ENCODE measurements at regions not wholly inside any gene's neighbourhood (a gene's known extent, or its start where the extent isn't known, plus 50 kb on each side); places are given as distances from the start of the nearest gene placed in this dataset.

DNA sequence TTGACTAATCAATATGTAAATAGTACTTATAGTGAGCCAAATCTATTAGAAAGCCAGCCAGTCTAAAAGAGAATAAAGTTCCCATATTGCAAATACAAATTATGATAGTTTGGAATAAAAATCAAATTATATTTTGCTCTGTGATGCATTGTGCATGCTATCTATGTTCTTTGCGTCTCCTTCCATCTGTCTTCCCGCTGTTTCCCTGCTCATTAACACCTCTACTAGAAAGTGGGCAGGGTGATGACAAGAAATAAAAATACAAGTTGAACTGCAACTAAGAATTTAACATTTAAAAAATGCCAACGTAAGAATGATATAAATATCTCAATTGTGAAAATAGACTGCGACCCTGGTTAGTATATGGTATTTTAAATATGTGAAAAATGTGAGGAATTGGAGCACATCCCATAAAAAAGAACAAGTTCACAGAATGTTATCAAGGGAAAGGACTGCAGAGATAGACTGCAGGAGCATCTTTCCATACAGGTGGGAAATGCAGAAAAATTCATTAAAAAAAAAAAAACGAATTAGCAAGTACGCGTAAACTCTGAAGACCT lies 157.6 kb upstream of the PDE7B start:
- no peak overlapping the region for H3K4me3 ChIP-seq (ENCODE audit: low read depth, poor library complexity, severe bottlenecking)
- 79 to 80% methylated on average over 7 of the region's 7 CpGs for WGBS, 2 donors
- TF ChIP-seq, protein P1, sequence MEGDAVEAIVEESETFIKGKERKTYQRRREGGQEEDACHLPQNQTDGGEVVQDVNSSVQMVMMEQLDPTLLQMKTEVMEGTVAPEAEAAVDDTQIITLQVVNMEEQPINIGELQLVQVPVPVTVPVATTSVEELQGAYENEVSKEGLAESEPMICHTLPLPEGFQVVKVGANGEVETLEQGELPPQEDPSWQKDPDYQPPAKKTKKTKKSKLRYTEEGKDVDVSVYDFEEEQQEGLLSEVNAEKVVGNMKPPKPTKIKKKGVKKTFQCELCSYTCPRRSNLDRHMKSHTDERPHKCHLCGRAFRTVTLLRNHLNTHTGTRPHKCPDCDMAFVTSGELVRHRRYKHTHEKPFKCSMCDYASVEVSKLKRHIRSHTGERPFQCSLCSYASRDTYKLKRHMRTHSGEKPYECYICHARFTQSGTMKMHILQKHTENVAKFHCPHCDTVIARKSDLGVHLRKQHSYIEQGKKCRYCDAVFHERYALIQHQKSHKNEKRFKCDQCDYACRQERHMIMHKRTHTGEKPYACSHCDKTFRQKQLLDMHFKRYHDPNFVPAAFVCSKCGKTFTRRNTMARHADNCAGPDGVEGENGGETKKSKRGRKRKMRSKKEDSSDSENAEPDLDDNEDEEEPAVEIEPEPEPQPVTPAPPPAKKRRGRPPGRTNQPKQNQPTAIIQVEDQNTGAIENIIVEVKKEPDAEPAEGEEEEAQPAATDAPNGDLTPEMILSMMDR (IDR thresholded peaks at IDR 0.05): no peak
- TF ChIP-seq POLR2A (IDR thresholded peaks at IDR 0.05): no peak
- DNase-seq (ENCODE audit: low spot score in 2 of 2): no peak
- intact Hi-C loops (cut with DNase I; ENCODE audit: low total_unique reads): no loop called here

DNA sequence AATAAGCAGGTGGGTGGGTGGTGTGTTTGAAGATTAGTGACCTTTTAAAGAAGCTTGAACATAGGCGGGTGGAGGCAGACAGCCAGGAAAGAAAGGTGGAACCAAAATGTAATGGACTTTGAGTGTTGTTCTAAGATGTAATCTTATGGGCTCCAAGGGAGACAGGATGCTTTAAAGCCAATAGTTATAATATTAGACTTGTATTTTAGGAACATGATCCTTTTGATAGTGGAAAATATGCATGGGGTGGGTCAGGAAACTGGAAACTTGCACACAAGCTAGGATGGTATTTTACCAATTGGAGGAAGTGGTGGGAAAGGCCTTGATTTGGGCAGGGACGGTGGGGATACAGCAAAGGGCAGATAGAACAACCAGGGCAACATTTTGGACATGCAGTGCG lies 151.8 kb upstream of the PDE7B start:
- intact Hi-C loops (cut with DNase I; ENCODE audit: low total_unique reads): no loop called here
- no peak for TF ChIP-seq POLR2A (IDR thresholded peaks at IDR 0.05)
- TF ChIP-seq, protein P1 (IDR thresholded peaks at IDR 0.05): no peak
- no peak for DNase-seq (ENCODE audit: low spot score in 2 of 2)
- 83 to 86% methylated on average over 3 of the region's 3 CpGs for WGBS, 2 donors
- H3K4me3 ChIP-seq (ENCODE audit: low read depth, poor library complexity, severe bottlenecking): no peak overlapping the region

DNA sequence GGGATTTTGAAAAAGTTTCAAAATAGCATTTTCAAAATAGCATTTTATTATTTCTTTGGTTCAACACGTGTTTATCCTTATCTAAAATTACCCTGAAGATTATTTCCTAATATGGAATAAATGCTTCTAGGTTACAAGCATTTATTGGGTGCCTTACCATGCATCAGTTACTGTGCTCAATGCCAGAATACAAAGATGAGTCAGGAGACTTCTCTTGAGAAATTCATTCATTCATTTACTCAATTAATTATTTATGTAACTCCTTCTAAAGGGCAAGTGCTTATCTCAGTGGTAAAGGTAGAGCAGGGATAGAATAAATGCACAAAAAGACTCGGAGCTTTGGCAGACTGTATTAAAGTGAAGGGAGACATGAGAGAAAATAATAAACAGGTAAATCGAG lies 150.1 kb upstream of the PDE7B start:
- 69% methylated on average over 3 of the region's 3 CpGs for WGBS, 2 donors
- no peak for TF ChIP-seq POLR2A (IDR thresholded peaks at IDR 0.05)
- intact Hi-C loops (cut with DNase I; ENCODE audit: low total_unique reads): no loop called here
- DNase-seq (ENCODE audit: low spot score in 2 of 2): no peak
- no peak overlapping the region for H3K4me3 ChIP-seq (ENCODE audit: low read depth, poor library complexity, severe bottlenecking)

DNA sequence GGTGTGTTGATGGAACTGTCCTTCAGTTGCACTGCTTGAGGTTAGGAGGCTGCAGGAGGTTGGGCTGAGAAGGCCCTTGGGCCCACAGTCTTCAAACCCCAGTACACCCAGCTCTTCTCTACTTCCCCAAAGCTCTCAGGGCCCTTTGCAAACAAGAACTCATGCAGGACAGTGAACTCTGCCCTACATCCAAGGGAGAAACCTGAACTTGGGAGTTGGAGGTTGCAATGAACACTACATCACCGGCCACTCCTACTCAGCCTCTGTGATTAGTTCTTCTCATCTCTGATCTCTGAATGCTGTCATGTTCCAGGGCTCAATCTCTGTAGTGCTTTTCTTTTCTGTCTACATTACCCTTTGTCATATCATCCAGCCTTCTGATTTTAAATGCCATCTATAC lies 148.5 kb upstream of the PDE7B start:
- intact Hi-C loops (cut with DNase I; ENCODE audit: low total_unique reads): no loop called here
- no peak for DNase-seq (ENCODE audit: low spot score in 2 of 2)
- WGBS, 2 donors: 95 to 100% methylated on average over 1 of the region's 1 CpG
- TF ChIP-seq POLR2A (IDR thresholded peaks at IDR 0.05): no peak
- TF ChIP-seq, protein P1 (IDR thresholded peaks at IDR 0.05): no peak
- no peak overlapping the region for H3K4me3 ChIP-seq (ENCODE audit: low read depth, poor library complexity, severe bottlenecking)

DNA sequence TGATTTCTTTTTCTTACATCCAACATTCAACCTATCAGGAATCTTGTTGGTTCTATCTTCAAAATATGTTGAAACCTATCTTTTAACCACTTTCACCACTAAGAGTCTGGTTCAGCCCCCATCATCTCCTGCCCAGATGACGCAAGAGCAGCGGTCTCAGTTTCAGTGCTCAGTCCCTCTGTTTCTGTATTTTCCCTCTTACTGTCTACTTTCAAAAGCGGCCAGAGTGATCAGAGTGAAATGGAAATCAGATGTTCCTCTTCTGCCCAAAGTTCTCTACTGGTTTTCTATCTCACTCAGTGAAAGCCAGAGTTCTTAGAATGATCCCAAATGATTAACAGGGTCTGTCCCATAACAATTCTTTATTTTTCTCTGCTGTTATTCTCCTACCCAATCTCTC lies 147.9 kb upstream of the PDE7B start:
- no peak for DNase-seq (ENCODE audit: low spot score in 2 of 2)
- TF ChIP-seq, protein P1 (IDR thresholded peaks at IDR 0.05): no peak
- TF ChIP-seq POLR2A (IDR thresholded peaks at IDR 0.05): no peak
- H3K4me3 ChIP-seq (ENCODE audit: low read depth, poor library complexity, severe bottlenecking): no peak overlapping the region
- 78% methylated on average over 3 of the region's 3 CpGs for WGBS, 2 donors
- intact Hi-C loops (cut with DNase I; ENCODE audit: low total_unique reads): no loop called here

DNA sequence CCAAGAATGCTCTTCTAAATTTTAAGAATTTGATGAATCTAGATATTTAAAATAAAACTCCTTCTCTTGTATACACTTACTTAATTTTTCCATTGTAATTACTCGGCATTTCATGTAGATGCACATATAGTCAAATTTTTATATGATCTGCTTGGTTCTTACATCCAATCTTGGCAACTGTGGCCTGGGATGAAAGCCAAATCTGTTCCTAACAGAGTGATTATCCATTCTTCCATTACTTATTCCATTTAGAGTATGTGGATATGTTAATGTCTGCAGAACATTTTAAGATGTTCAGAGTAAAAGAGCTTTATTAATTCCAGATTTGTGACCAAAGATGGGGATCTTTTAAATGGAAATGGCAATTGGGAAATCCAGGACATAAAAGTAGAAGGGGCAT lies 144.1 kb upstream of the PDE7B start:
- WGBS, 2 donors: 40 to 43% methylated on average over 1 of the region's 1 CpG
- intact Hi-C loops (cut with DNase I; ENCODE audit: low total_unique reads): no loop called here
- DNase-seq (ENCODE audit: low spot score in 2 of 2): no peak
- H3K4me3 ChIP-seq (ENCODE audit: low read depth, poor library complexity, severe bottlenecking): no peak overlapping the region
- no peak for TF ChIP-seq POLR2A (IDR thresholded peaks at IDR 0.05)
- TF ChIP-seq, protein P1 (IDR thresholded peaks at IDR 0.05): no peak
